GM18499 (cell line): ENCODE measurements at regions not wholly inside any gene's neighbourhood (a gene's known extent, or its start where the extent isn't known, plus 50 kb on each side); places are given as distances from the start of the nearest gene placed in this dataset.

Experiments
- ATAC-seq: cut with Tn5 transposase; IDR thresholded peaks from one replicate; pipeline ENCODE4 v1.9.1; 2021; ENCODE audit warnings: moderate number of reproducible peaks; ENCODE audit not compliant: insufficient read depth, unreplicated experiment

DNA sequence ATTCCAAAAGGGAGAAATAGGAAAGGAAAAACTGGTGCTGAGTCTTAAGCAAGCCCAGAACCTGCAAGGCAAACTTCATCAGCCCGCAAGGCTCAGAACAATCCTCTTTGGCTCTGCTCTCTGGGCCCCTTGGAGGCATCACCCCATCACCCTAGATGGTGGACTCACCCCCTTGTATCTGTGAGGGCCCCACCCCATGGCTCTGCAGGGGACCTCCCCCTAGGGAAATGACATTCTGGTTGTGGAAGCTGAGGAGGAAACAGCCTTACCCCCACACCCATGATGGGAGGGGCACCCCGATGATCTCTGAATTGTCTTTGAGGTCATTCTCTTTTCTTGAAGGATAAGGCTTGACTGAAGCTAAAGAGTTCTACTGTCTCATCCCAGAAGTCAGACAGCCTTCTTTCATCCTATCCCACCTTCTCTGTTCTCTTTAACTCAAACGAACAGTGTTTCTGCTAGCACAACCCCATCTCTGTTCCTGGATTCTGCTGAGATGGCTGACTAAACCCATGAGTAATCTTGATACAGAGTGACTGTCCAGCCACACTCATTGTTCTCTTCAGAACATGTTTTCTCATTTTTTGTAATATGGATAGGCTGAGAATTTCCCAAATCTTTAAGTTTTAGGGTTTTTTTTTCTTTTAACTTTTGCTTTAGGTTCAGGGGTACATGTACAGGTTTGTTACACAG lies 492.1 kb upstream of the MYT1L start:
- ATAC-seq: no peak

DNA sequence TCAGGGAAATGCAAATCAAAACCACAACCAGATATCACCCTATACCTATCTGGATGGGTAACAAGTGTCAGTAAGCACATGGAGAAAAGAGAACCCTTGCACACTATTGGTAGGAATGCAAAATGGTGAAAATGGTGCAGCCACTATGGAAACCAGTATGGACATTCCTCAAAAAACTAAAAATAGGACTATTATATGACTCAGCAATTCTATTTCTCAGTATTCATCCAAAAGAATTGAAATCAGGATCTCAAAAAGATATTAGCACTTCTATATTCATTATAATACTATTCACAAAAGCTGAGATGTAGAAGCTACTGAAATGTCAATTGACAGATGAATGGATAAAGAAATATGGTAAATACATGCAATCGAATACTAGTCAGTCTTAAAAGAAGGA lies 491.1 kb upstream of the MYT1L start:
- ATAC-seq: no peak

DNA sequence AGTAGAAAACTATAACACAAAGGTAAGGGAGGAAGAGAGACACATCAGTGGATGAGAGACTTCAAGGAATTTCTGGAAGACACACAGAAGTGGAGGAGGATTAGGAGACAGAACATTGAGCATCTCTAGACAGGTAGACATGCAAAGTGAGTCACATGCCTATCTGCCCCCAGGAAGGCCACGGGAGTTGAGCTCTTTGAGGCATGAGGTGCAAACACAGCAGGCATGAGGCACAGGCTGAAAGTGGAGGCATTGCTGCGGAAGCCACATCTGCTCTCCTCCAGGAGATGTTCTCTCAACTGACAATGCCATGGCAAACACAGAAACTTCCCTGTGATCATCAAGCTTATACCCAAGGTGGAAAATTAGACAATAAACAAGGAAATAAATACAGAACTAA lies 481.6 kb upstream of the MYT1L start:
- no peak for ATAC-seq

DNA sequence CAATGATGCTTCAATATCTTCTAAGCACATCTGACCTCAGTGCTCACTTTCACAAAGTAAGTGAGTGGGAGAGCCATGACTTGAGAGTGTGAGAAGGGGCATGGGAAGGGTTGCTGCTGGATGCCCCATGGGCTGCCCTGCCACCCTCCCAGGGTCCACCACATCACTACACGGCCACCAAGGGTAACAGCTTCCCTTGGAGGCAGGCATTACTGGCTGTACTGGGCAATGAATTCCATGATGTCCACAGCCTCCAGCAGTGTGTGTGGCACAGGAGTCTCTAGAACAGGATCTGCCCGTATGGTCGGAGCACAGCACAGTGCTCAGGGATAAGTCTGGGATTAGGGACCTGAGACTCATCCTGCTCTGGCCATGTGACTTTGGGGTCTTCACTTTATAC lies 481.0 kb upstream of the MYT1L start:
- ATAC-seq: no peak

DNA sequence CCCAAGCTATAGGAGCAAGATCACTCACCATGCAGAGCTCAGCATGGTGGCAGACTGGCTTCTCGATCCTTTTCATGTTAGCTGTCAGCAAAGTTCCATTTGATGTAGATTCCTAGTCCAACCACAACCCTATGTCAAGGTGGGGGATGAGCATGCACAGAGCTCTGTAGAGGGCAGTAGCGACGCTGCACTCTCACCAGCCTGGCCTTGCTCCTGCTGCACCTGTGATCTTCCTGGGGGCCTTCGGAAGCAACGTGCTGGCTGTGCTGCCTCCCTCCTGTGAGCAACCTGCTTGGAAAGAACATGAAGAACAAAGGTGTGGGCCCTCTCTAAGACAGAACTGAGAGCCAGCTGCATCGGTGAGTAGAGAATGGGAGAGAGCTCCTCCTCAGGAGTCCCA lies 479.4 kb upstream of the MYT1L start:
- ATAC-seq: no peak

DNA sequence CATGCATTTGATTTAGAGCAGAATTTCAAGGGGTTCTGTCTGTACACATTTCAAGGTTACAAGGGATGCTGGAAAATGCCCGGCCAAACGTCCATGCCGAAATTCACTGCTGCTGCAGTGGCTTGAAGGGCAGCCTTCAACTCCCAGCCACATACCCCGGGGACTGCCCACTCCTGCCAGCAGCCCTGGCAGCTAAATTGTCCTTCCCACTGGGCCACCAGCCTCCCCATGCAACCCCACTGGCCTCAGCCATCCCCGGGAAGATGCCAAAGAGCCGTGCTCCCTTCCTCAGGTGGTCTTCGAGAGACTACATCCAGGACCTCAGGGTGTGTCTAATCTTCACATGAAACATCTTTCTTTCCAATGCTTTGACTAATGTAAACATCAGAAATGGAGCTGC lies 478.7 kb upstream of the MYT1L start:
- no peak for ATAC-seq

DNA sequence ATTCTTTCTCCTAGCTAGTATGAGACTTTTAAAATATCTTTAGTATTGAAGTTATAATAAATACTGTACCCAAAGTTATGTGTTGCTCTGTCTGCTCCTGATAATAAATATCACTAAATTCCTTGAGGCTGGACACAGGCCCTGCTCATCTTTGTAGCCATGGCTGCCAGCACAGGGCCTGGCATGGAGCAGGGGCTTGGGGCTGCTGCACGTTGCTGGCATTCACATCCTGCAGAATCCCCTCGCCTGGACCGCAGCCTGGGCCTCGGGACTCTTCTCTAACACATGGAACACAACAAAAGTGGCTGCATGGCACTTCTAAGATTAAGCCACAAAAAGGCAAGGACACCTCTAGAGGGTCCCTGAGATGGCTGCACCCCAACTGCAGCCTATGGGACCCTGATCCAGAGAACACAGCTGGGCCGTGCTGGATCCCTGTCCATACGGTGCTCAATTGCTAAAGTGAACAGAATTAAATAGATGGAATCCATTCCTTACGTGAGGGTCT lies 477.5 kb upstream of the MYT1L start:
- no peak for ATAC-seq

DNA sequence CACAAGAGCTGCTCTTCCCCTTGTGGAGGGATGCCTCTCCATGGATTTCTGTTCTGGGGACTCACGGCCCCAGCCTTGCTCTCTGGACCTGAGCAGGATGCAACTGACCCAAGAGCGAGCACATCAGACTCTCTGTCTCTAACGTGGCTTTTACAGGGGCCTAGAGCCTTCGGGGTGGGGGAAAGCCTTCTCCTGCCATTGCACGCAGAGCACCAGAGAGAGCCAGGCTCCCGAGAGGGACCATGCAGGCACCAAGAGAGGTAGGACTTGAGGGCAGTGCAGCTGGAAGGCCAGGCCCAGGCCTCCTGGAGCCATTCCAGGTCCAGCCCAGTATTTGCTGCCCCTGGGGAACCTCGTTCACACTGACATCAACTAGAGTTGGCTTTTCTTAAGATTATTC lies 475.6 kb upstream of the MYT1L start:
- ATAC-seq: no peak

DNA sequence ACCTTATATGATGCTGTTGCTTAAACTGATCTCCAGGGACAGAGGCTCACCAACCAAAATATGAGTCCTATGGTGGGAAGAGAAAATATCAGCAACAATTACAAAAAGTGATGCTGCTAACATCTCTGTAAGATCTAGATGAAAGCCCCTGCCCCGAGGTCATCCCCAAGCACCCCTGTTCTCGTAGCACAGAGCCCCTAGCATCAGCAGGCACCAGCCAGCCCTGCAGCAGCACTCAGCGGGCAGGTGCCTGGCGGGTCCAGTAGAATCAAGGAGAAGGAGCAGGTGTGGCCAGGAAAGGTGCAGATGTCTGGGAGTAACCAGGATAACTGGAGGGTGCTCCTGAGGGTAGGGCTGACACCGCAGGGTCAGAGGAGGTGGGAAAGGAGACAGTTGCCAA lies 474.2 kb upstream of the MYT1L start:
- no peak for ATAC-seq

DNA sequence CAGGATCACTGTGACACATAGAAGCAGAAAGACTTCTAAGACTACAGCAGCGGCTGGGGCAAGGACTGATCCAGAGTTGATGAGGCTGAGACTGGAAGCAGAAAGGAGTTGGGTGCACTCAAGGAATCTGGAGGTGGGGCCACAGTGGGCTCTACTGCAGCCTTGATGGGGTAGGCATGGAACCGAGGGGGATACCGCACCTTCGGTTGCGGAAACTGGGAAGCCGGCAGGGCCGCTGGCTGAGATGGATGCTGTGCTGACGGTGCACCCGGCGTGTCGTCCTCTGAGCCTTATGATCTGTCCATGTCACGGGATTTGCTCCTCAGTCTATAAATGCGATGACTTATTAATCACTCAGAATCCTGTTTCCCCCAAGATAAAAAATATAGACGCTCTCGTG lies 473.5 kb upstream of the MYT1L start:
- no peak for ATAC-seq

DNA sequence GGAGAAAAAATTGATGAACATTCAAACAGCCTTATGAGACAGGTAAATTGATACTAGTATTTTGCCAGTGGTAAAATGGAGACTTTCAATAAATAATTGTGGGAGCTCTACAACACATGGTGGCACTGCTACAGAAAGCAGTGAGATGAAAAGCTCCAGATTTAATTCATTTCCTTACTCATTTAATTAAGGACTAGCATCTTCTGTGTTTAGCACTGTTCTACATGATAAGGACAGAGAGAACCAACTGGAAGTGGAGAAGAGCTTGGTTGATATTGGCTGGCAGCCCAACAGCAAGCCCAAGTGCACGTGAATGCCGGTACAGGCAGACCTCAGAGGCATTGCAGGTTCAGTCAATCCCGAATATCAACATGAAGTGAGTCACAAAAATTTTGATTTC lies 470.4 kb upstream of the MYT1L start:
- no peak for ATAC-seq

DNA sequence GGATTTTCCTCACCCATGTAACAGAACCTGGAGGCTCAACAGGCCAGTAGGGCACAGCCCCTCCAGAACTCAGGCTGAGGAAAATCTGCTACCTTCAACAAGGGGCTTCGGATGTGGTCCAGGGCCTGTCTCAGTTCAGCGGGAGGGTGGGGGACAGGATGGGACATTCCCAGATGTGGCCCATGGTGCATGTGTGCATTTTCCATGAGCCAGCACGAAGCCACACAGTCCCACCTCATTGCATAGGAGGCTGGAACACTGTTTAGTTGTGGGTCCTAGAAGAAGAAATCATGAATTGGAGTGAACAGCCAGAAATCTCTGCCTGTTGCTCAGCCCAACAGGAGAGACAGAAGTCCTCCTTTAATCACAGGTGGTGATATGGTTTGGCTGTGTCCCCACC lies 469.6 kb upstream of the MYT1L start:
- no peak for ATAC-seq

DNA sequence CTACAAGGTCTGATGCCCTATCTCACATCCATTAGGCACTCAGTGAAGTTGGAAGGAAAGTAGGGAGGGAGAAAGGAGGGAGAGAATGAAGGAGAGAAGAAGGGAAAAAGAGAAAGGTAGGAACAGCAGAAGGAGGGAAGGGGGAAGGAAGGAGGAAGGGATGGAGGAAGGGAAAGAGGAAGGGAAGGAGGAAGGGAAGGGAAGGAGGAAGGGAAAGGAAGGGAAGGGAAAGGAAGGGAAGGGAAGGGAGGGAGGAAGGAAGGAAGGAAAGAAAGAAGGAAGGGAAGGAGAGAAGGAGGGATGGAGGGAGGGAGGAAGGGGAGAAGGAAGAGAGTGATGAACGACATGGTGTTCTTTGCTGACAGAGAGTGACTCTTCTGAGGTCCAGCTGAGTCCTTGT lies 468.9 kb upstream of the MYT1L start:
- no peak for ATAC-seq

DNA sequence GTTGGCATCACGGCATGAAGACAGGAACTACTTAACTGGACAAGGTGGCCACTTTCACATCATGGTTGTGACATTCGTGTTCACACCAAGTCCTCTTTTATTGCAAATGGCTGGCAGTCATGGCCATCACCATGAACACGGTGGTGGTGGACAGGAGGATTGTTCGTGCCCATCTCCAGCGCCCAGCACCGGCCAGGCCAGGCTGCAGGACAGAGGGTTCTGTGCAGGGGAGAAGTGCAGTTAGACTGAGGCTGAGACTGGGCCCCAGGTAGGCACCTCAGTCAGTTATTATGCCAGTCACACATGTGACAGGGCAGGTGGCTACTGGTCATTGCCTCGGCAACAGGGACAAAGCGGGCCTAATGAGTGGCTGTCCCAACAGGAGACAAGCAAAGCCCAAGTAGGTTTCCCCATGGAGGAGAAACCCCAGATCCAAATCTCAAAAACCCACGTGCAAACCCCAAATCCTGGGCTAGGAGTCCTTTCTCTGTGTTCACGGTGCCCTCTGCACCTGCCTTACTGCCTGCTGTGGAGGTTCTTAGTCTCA lies 468.1 kb upstream of the MYT1L start:
- no peak for ATAC-seq

DNA sequence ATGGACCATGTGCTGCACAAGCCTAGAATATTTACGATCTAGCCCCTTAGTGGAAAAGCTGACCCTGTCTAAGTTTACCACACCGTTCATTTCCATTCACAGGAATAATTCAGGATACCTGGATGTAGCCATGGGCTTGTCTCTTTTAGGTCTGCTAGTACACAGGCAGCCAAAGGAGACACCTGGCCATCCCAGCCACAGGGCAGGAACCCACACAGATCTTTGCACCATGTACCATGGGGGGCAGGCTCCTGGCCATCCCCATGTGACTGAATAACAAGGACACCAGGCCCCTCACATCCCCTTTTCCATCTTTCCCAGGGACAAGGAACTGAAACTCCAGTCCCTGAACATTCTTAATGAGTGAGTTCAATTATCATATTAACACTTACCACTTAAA lies 467.3 kb upstream of the MYT1L start:
- ATAC-seq: no peak

DNA sequence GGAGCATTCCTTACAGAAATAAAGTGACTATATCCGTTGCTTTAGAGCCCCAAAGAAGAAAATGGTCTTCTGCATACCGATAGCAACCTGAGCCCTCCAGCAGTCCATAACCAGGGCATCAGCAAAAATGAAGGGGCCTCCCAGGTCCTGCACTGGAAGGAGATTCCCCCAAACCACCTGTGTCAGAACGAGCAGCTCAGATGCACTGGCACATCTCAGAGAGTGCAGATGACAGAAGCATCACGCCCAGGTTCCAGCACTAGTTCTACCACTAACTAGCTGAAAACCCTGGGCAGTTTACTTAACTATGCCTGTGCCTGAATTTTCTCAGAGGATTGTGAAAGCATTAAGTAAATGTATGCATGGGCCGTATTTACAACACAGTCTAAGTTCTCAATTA lies 466.7 kb upstream of the MYT1L start:
- no peak for ATAC-seq

DNA sequence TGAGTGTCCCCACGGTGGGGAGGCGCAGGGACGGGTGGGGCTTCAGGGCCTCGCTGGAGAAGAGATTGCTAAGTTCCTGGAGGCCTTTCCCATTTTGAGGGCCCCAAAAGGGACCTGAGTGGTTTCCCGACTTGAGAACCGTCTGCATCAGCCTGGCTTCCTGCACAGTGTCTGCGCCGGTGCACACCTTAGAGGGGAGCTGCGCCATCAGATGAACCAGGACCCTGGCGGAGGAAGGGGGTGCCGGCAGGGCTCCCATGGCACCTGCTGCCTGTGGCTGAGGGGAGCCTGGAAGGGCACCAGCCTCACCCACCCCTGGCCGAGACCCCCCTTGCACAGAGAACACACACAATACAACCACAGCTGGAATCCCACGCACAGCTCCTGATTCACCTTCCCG lies 465.1 kb upstream of the MYT1L start:
- ATAC-seq: no peak

DNA sequence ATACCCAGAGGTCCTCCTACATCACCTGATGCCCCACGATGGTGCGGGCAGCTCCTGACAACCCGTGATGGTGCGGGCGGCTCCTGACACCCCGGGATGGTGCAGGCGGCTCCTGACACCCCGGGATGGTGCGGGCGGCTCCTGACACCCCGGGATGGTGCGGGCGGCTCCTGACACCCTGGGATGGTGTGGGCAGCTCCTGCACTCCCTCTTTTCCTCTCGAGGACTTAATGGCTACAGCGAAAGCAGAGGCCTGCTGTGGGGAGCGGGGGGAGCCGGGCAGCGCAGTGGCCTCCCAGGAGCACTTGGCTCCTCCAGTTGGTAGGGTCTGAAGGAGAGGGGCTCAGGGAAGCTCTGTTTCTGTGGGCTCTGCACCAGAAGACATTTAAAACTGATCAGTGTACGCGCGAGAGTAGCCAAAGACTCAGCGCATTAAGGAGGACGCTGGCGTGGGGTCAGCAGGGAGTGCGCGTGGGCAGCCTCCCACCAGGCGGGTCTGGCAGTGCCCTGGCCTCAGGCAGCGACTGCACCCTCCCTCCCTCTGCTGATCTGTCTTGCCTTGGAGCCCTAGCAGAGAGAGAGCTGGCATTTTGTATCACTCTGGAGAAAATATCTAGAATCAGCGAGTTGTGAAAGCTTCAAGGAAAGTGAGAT lies 464.5 kb upstream of the MYT1L start:
- ATAC-seq: no peak

DNA sequence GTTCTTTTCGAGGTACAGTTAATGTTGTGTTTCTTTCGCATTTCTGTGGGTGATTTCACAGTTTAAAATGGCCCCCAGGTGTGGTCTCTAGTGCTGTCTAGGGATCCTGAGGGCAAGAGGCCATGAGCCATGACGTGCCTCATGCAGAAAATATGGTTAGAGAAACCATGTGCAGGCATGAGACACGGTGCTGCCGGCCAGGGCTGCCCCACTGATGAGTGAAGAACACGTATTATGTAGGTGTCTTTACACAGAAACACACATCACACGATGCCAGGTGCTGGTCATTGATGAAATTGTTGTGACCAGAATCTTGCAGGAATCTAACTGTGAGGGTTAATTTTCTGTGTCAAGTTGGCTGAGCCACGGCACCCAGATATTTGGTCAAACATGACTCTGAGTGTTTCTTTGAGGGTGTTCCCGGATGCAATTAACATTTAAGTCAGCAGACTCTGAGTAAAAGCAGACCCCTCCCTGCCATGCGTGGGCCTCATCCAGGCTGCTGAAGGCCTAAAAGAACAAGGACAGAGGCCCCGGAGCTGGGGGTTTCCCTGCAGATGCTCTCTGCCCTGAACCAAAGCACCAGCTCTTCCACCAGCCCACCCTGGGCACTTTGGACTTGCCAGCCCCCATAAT lies 463.0 kb upstream of the MYT1L start:
- ATAC-seq: no peak

DNA sequence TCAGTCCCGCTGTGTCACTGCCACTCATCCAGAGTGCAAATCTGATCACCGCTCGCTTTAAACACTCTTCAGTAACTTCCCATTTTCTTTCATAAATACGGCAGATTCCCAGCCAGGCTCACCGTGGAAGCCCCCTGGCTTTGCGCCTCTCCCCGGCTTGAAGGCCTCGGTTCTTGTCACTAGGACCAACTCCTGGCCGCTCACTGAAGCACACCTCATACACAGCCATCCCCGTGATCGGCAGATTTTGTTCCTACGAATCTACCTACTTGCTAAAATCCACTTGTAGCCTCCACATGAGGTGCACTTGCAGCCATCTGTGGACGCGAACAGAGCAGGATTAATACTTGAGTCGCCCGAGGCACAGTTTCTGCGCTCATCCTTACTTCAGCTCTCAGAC lies 462.4 kb upstream of the MYT1L start:
- no peak for ATAC-seq

DNA sequence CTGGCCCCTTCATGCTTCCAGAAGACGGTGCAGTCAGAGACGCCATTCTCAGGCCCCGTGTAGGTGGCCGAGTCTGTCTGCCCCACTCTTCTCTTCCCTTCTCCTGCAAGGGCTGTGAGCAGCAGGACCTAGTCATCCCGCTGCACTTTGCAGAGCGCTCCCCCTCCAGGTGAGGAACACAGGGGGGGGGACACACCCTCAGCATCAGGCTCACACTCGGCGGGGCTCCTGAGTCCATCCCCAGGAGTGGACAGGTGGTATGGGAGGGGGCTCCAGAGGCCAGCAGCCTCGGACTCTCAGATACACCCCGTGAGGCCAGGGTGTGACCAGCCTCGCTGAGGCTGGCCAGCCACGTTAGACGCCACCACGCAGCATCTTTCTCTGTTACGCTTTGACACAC lies 460.5 kb upstream of the MYT1L start:
- ATAC-seq: no peak
